Cardiac fibroblast (primary cell): ENCODE measurements at regions not wholly inside any gene's neighbourhood (a gene's known extent, or its start where the extent isn't known, plus 50 kb on each side); places are given as distances from the start of the nearest gene placed in this dataset.

ENCODE experiments used
- DNase-seq, 2 donors: peaks; one replicate each; pipeline versions ENCODE4 v3.0.0 to v3.0.0-alpha.2; 2010; ENCODE audit warnings: low read depth in 2 of 2
- H3K4me3 ChIP-seq, 2 donors: replicated peaks in 1 of 2; 1 replicate in 1 of 2; 2 replicates in 1 of 2; pipeline ENCODE4 v1.5.1; 2011; ENCODE audit warnings: low read depth in 2 of 2, low read length in 2 of 2, mild to moderate bottlenecking in 2 of 2, moderate library complexity in 1 of 2
- TF ChIP-seq, protein P1 (sequence below): IDR thresholded peaks from one replicate; pipeline ENCODE4 v1.5.1; 2011; ENCODE audit warnings: low read depth, mild to moderate bottlenecking, low read length, inconsistent platforms

DNA sequence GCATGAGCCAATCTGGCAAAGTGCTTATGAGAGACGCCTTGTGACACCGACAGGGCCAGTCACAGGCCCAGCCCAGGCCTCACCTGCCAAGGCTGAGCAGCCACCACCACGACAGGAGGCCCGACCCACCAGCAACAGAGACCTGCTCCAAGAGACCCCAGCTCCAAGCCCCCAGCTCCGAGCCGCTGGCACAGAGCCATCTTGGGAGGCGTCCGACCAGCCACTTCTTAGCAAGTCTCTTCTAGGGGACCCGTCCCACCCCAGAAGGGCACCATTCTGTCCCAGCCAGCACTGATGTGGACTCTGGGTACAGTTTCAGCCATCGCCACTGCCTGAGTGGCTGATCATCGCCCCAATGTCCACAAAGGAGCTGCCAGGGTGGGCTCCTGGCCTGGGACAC lies 290.7 kb upstream of the SALL3 start:
- DNase-seq, result no peak
- TF ChIP-seq, protein P1, sequence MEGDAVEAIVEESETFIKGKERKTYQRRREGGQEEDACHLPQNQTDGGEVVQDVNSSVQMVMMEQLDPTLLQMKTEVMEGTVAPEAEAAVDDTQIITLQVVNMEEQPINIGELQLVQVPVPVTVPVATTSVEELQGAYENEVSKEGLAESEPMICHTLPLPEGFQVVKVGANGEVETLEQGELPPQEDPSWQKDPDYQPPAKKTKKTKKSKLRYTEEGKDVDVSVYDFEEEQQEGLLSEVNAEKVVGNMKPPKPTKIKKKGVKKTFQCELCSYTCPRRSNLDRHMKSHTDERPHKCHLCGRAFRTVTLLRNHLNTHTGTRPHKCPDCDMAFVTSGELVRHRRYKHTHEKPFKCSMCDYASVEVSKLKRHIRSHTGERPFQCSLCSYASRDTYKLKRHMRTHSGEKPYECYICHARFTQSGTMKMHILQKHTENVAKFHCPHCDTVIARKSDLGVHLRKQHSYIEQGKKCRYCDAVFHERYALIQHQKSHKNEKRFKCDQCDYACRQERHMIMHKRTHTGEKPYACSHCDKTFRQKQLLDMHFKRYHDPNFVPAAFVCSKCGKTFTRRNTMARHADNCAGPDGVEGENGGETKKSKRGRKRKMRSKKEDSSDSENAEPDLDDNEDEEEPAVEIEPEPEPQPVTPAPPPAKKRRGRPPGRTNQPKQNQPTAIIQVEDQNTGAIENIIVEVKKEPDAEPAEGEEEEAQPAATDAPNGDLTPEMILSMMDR, result no peak
- no peak overlapping the region for H3K4me3 ChIP-seq

DNA sequence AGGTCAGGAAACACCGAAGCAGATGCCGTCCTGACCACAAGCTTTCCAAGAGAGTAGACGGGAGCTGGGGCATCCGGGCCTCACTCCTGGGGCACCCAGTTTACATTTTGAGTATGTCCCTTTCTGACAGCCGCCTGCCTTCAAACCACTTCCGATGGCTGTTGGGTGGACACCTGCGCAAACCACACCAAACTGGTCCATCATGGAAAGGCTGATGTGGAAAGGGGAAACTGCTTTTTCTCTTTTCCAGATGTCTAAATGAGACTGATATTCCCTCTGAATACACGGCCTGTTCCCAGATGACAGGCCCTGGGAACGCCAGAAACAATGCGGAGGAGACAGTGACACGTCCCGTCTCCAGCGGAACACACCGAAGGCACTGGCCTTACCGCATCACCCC lies 290.0 kb upstream of the SALL3 start:
- no peak for DNase-seq
- no peak overlapping the region for H3K4me3 ChIP-seq
- TF ChIP-seq, protein P1, result no peak

DNA sequence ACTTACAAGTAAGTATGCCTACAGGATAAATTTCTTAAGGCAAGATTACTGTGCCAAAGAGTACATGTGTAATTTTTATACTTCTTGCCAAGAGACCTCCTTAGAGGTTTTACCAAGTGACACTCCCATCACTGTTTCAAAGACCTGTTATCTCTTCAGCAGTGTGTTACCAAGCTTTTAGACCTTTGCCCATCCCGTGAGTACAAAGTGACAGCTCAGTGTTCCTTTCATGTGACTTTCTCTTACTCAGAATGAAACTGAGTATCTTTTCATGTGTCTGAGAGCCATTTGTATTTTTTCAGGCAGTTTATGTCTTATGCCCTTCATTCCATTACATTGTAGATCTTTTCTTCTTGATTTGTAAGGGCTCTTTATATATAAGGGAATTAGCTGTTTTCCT lies 287.5 kb upstream of the SALL3 start:
- TF ChIP-seq, protein P1, result no peak
- no peak overlapping the region for H3K4me3 ChIP-seq
- no peak for DNase-seq

DNA sequence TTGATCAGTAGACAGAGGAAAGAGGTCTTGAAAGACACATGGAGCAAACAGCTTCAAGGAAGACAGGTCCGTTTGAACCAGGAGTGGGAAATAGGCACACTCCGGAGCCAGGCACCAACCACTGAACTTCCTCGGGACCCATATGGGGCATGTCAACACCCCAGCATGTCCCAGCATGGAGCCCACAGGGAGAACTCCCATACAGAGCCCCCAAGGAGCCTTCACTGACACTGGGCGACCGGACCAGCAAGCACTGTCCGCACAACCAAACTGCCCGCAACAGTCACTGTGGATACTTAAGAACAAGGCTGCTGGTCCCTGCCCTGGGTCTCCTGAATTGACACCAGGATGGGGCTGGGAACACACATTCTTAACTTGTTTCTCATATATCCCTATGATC lies 286.2 kb upstream of the SALL3 start:
- no peak overlapping the region for H3K4me3 ChIP-seq
- no peak for DNase-seq
- TF ChIP-seq, protein P1, result no peak

DNA sequence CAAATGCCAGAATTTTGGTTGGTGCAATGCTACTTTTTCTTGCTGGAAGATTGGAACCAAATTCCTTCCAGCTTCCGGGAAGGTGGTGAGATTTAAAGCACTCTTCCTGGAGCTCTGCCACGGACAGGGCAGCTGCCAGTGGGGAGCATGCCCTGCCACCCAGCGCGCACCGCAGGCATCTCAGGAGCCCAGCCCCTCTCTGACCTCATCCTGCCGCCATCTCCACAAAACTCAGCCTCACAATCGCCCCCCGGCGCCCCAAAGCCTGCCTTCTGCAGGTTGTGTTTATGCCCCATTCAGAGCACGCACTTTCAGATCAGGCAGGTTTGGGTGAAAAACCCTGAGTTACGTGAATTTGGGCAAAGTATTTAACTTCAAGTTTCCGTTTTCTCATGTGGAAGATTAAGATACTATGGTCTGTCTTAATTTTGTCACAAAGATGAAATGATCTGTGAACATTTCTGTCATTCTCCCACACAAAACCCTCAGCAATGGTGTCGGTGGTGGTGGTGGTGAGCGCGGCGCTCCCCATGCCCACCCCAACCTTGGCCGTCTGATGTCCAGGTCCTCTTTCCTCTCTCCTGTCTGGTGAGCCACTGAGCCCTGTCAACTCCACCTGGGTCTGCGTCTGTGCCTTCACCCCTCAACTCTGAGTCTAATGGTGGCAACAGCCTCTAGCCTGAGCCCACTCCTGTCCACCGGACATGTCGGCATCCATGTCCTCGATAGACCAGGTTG lies 282.8 kb upstream of the SALL3 start:
- TF ChIP-seq, protein P1, result no peak
- H3K4me3 ChIP-seq, result no peak overlapping the region
- DNase-seq, result no peak

DNA sequence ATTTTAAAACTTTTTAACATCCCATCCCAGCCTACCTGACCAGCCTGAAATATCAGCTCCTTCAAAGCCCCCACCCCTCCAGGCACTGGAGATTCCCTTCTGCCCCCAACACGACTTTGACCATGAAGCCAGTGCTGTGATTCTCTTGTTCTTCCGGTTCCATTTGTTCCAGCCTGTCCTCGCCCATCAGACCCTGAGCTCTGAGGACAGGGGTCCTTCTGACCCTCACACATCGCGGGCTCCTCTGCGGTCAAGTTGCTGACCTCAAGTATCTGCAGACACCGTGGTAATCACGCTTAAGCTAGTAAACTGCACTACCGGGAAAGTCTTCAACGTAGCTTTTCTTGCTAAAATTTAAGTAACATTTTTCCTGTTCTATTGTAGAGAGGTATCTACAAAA lies 282.2 kb upstream of the SALL3 start:
- H3K4me3 ChIP-seq, result no peak overlapping the region
- DNase-seq, result no peak
- TF ChIP-seq, protein P1, result no peak

DNA sequence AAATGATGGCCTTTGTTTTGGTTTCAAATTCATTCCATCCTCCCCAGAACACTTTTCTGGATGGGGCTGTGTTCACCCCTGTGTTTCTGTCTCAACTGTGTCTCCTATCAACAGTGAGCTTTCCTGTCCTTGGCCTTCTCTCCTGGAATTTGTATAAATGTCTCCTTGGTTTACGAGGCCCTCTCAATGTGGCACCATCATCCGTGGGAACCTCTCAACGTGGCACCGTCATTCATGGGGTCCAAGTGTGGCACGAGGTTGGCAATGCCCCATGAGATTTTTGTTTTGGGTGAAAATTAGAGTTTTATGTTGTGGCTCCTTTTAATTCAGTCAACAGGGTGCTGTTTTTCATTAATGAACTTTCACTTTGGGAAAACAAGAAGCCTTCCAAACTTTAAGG lies 280.7 kb upstream of the SALL3 start:
- TF ChIP-seq, protein P1, result no peak
- DNase-seq, result no peak
- no peak overlapping the region for H3K4me3 ChIP-seq
